ENCODE measurements at regions not wholly inside any gene's neighbourhood (a gene's known extent, or its start where the extent isn't known, plus 50 kb on each side); places are given as distances from the start of the nearest gene placed in this dataset.
A peak's percentile ranks its signal among the peaks of the same experiment; 100 is the strongest.

DNA sequence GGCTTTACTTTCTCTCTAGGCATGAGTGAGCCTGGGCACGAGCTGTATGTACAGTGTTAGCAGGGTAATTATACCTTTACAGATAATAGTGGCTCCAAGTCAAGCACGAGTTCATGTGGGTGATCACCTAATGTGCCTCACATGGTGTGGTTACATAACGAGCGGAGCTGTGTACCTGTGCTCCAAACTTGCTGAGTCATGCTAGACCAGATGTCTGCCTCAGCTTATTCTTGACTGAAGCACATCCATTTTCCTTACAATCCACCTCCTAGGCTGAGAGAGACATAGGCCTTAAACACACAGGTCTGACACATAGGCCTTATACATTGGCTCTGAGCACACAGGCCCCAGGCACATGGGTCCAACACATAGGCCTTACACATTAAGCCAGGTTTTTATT, 426.6 kb downstream of the GPAT3 start:
- Histone ChIP-seq H3K9me3 (ENCODE audit: control insufficient read depth, insufficient read depth, low read length) (peaks cover 2% of the 10 kb centered on the region; the same call in 1 of the 2 replicates), H4K20me1 (ENCODE audit: insufficient read depth, low read length) (no peaks in the 10 kb centered on the region), H3K27me3 (ENCODE audit: control insufficient read depth, insufficient read depth, low read length) (0 out of 2 replicates have a peak, but pooled peaks cover 2% of the 10 kb centered on the region), H3K56ac (ENCODE audit: extremely low read depth, insufficient read depth, low read length) (no peak overlapping the region), H3K4me1 (ENCODE audit: control insufficient read depth, insufficient read depth, low read length) (no peaks in the 10 kb centered on the region), H2BK5ac (ENCODE audit: low read depth, low read length, poor library complexity, severe bottlenecking) (no peak overlapping the region), H2BK120ac (ENCODE audit: low read depth, low read length) (no peak overlapping the region), H3K4ac (ENCODE audit: low read depth, low read length) (no peak overlapping the region), H3K18ac (ENCODE audit: low read depth, low read length) (no peak overlapping the region), H3K14ac (replicated peaks; ENCODE audit: low read depth, low read length) (no peak overlapping the region), H3K4me3 (ENCODE audit: insufficient read depth, low read depth, low read length) (no peak overlapping the region), H3K36me3 (ENCODE audit: control insufficient read depth, insufficient read depth, low read length) (no peaks in the 10 kb centered on the region), H3K27ac (ENCODE audit: insufficient read depth, low read length) (no peak overlapping the region), H4K8ac (ENCODE audit: low read depth in 2 of 2, low read length in 2 of 2) (no peak overlapping the region), H2AK5ac (ENCODE audit: low read depth, low read length) (no peak overlapping the region), H3K4me2 (ENCODE audit: low read depth, low read length) (no peak overlapping the region), H3K79me1 (ENCODE audit: low read depth in 1 of 2, low read length in 2 of 2) (no peaks in the 10 kb centered on the region), H3K9me1 (ENCODE audit: insufficient read depth, low read length) (no peaks in the 10 kb centered on the region), H4K91ac (ENCODE audit: insufficient read depth, low read depth, low read length) (no peak overlapping the region), H4K5ac (ENCODE audit: low read depth, low read length) (no peak overlapping the region), H3K9ac (ENCODE audit: low read depth, low read length) (no peak overlapping the region), H2BK20ac (ENCODE audit: low read depth, low read length) (no peak overlapping the region), H2BK15ac (ENCODE audit: low read depth, low read length) (no peak overlapping the region), H2AK9ac (replicated peaks; ENCODE audit: low read depth, low read length, poor library complexity) (no peak overlapping the region), H2AFZ (replicated peaks; ENCODE audit: low read length, poor library complexity) (no peak overlapping the region), H3K23ac (ENCODE audit: low read depth, low read length) (no peak overlapping the region)
- in situ Hi-C loops (cut with MboI; ENCODE audit: low sequenced_read_pairs): loop anchor here (5.0 kb wide), 1 partner anchor 190 kb away; no protein-coding TSS in a partner anchor
- TF ChIP-seq CTCF (conservative IDR thresholded peaks at IDR 0.05; ENCODE audit: low read depth, low read length) (no peak), CHD1 (IDR thresholded peaks at IDR 0.05; ENCODE audit: low read depth, low read length) (no peak), USF2 (IDR thresholded peaks at IDR 0.05; ENCODE audit: low read depth, low read length) (no peak), MAZ (IDR thresholded peaks at IDR 0.05; ENCODE audit: borderline replicate concordance, low read depth, low read length) (no peak), CEBPB (IDR thresholded peaks at IDR 0.05; ENCODE audit: low read depth, low read length) (no peak), MXI1 (IDR thresholded peaks at IDR 0.05; ENCODE audit: borderline replicate concordance, low read depth, low read length) (no peak), FOS (IDR thresholded peaks at IDR 0.05; ENCODE audit: low read depth, low read length) (no peak), ELK1 (IDR thresholded peaks at IDR 0.05; ENCODE audit: borderline replicate concordance, low read depth, low read length) (no peak), POLR2A (IDR thresholded peaks at IDR 0.05; ENCODE audit: low read depth, low read length) (no peak), MAFK (IDR thresholded peaks at IDR 0.05; ENCODE audit: low read depth, low read length) (peak; percentile 33; the same call in 1 of the 2 replicates), NFE2L2 (IDR thresholded peaks at IDR 0.05; ENCODE audit: low read depth, low read length) (peak; percentile 91), RFX5 (IDR thresholded peaks at IDR 0.05; ENCODE audit: low read depth, low read length) (no peak), RCOR1 (IDR thresholded peaks at IDR 0.05; ENCODE audit: insufficient replicate concordance, low read length) (no peak), SMC3 (IDR thresholded peaks at IDR 0.05; ENCODE audit: low read depth, low read length) (no peak), BHLHE40 (IDR thresholded peaks at IDR 0.05; ENCODE audit: low read depth, low read length) (no peak), RAD21 (IDR thresholded peaks at IDR 0.05; ENCODE audit: low read length) (no peak)
- CTCF ChIA-PET: interaction anchor here (0.9 to 2.1 kb wide), 3 partner anchors 9 to 319 kb away, joined by 3 to 15 read pairs (median 9); no protein-coding TSS in a partner anchor
- POLR2A ChIA-PET (ENCODE audit: unreplicated experiment): no interaction called here
- no peak for DNase-seq
- dilution Hi-C loops (cut with HindIII; ENCODE audit: low sequenced_read_pairs, unreplicated experiment): no loop called here
- WGBS, 2 experiments (ENCODE audit: extremely low coverage in 2 of 2, insufficient read length in 1 of 2): 90% methylated on average over 2 of the region's 4 CpGs; no CpG with 5 or more reads in 1 of the 2 experiments
- BruUV-seq (replicated peaks): no TSS peak
- intact Hi-C loops (cut with micrococcal nuclease): loop anchor here (1.0 kb wide), 1 partner anchor 318 kb away; no protein-coding TSS in a partner anchor
- no peak for ATAC-seq (ENCODE audit: low read depth)

Data from IMR-90 (cell line).